Stomach (tissue), 8 donors: ENCODE measurements at regions not wholly inside any gene's neighbourhood (a gene's known extent, or its start where the extent isn't known, plus 50 kb on each side); places are given as distances from the start of the nearest gene placed in this dataset.

Experiments used
- DNase-seq, 2 donors: peaks; one replicate each; pipeline versions ENCODE4 v3.0.0 to v3.0.0-alpha.2; 2013 to 2019
- H3K27ac ChIP-seq, 5 donors: fragments of 200-600 bp in 4 of 5; sonication (generic) in 4 of 5; one replicate each; pipeline ENCODE4 v1.5.1; 2013 to 2019; ENCODE audit warnings: mild to moderate bottlenecking in 1 of 5, moderate library complexity in 1 of 5
- H3K27me3 ChIP-seq, 3 donors: fragments of 200-600 bp; sonication (generic); one replicate each; pipeline ENCODE4 v1.5.1; 2017 to 2019; ENCODE audit warnings: mixed run types in 1 of 3
- H3K36me3 ChIP-seq, 4 donors: fragments of 200-600 bp; sonication (generic); 1 replicate in 3 of 4; 2 replicates in 1 of 4; pipeline ENCODE4 v1.5.1; 2016 to 2019
- H3K4me1 ChIP-seq, 4 donors: fragments of 200-600 bp; sonication (generic); one replicate each; pipeline ENCODE4 v1.5.1; 2016 to 2019
- H3K4me3 ChIP-seq, 4 donors: fragments of 200-600 bp; sonication (generic) in 3 of 4; one replicate each; pipeline ENCODE4 v1.5.1; 2016 to 2019; ENCODE audit warnings: mild to moderate bottlenecking in 1 of 4
- H3K9me3 ChIP-seq, 4 donors: fragments of 200-600 bp; sonication (generic); one replicate each; pipeline ENCODE4 v1.5.1; 2016 to 2019
- CTCF ChIP-seq, 7 experiments: fragments of 450-650 bp in 4 of 7; fragments of 200-600 bp in 3 of 7; sonication (generic) in 3 of 7; IDR thresholded peaks; one replicate each; pipeline ENCODE4 v1.5.1; 2016 to 2019; ENCODE audit warnings: antibody characterized with exemption in 7 of 7, control low read depth in 2 of 7, mild to moderate bottlenecking in 1 of 7
- EP300 ChIP-seq: sonication (generic); formaldehyde crosslinking; IDR thresholded peaks from one replicate; pipeline ENCODE4 v1.6.1; 2017; ENCODE audit warnings: antibody characterized with exemption
- POLR2A ChIP-seq, 4 donors: fragments of 450-650 bp; IDR thresholded peaks; one replicate each; pipeline ENCODE4 v1.6.1; 2016; ENCODE audit warnings: antibody characterized with exemption in 4 of 4, control low read depth in 2 of 4, mild to moderate bottlenecking in 1 of 4, moderate library complexity in 1 of 4
- POLR2AphosphoS5 ChIP-seq, 3 donors: sonication (generic); formaldehyde crosslinking; IDR thresholded peaks; one replicate each; pipeline ENCODE4 v1.6.1; 2016; ENCODE audit warnings: antibody characterized with exemption in 3 of 3
- WGBS, 5 donors: extraction: QIAGEN DNeasy Blood & Tissue Kit in 3 of 5; methylation state at CpG; one replicate each; pipeline versions ENCODE4 v1.1.5 to v1.1.7; 2013 to 2018; 5-methylcytosine and 5-hydroxymethylcytosine counted together
- intact Hi-C: fragments of 100-400 bp; cut with DNase I; formaldehyde crosslinking; loops from one replicate; pipeline ENCODE4 v1.15.1; 2023; ENCODE audit warnings: low total_unique reads
- donor health status: healthy with polysubstance abuse.
- donor health status: Bipolar disorder and iron deficiency.
- donor health status: healthy.

DNA sequence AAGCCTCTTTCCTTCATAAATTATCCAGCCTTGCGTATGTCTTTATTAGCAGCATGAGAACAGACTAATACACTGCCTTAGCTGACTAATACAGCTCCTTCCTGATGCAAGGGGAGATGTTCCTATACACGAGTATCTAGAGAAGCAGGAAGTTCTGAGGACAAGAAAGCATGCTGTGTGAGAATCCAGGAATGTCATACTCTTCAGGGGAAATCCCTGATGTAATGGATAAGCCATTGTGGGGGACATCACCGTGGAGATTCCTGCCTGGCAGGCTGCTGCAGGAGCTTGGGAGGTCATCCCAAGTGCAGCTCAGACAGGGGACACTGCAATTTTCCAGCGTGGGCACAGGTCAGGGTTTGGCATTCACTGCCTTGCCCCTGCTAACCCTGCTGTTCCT is 476.9 kb downstream of the NR2F2 start:
- H3K4me1 ChIP-seq: no peaks in the 10 kb centered on the region
- DNase-seq: no peak
- H3K27me3 ChIP-seq: peaks cover 0 to 3% (median 0%) of the 10 kb centered on the region in 3 donors
- intact Hi-C loops: no loop called here
- no peak overlapping the region for H3K4me3 ChIP-seq
- TF ChIP-seq POLR2AphosphoS5 (IDR thresholded peaks at IDR 0.05) (no peak), EP300 (no peak), POLR2A (IDR thresholded peaks at IDR 0.05) (no peak), CTCF (IDR thresholded peaks at IDR 0.05) (no peak)
- 69 to 87% (median 72%) methylated on average over 4 of the region's 4 CpGs for WGBS, 5 donors
- no peak overlapping the region for H3K27ac ChIP-seq
- no peaks in the 10 kb centered on the region for H3K36me3 ChIP-seq
- no peaks in the 10 kb centered on the region for H3K9me3 ChIP-seq

DNA sequence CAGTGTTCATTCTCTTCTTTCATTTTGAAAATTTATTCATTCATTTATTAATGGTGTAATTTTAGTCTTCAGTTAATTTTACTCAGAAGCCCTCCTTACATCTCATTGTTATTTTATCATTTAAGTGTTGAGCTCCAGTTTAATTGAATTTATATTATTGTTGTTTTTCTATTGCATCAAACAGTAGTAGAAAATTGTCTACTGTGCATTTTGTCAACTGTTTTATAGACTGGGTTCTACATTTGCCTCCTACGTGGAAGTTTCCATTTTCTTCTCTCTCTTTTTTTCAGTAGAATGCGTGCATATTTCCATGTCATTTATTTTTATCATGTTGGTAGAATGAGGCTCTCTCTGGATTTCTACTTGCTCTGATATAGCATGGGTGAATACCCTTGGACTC is 487.4 kb downstream of the NR2F2 start:
- Histone ChIP-seq H3K9me3 (no peaks in the 10 kb centered on the region), H3K27me3 (no peaks in the 10 kb centered on the region), H3K27ac (no peak overlapping the region), H3K4me1 (no peaks in the 10 kb centered on the region), H3K36me3 (no peaks in the 10 kb centered on the region), H3K4me3 (no peak overlapping the region)
- no peak for DNase-seq
- TF ChIP-seq POLR2AphosphoS5 (IDR thresholded peaks at IDR 0.05) (no peak), EP300 (no peak), POLR2A (IDR thresholded peaks at IDR 0.05) (no peak), CTCF (IDR thresholded peaks at IDR 0.05) (no peak)
- intact Hi-C loops: no loop called here
- 74 to 90% (median 87%) methylated on average over 2 of the region's 2 CpGs for WGBS, 5 donors

DNA sequence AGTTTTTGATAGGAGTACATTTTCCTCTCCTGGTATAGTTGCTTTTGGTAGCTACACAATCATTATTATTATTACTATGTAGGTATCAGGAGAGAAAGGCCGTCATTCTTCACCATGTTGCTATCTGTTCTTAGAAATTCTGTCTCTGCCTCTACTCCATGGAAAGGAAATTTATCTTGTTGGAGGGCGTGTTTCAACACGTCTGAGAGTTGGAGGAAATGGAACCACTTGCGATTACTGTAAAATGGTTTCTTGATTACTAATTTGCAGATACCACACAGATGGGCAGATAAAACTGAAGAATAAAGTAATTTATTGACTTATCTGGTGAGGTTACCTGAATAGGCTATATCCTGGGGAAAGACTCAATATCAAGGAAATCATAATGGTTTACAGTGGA is 488.4 kb downstream of the NR2F2 start:
- Histone ChIP-seq H3K9me3 (no peaks in the 10 kb centered on the region), H3K27me3 (no peaks in the 10 kb centered on the region), H3K4me3 (no peak overlapping the region), H3K36me3 (no peaks in the 10 kb centered on the region), H3K4me1 (no peaks in the 10 kb centered on the region), H3K27ac (no peak overlapping the region)
- intact Hi-C loops: no loop called here
- 71 to 84% (median 75%) methylated on average over 4 of the region's 4 CpGs for WGBS, 5 donors
- TF ChIP-seq POLR2AphosphoS5 (IDR thresholded peaks at IDR 0.05) (no peak), EP300 (no peak), POLR2A (IDR thresholded peaks at IDR 0.05) (no peak), CTCF (IDR thresholded peaks at IDR 0.05) (no peak)
- DNase-seq: no peak

DNA sequence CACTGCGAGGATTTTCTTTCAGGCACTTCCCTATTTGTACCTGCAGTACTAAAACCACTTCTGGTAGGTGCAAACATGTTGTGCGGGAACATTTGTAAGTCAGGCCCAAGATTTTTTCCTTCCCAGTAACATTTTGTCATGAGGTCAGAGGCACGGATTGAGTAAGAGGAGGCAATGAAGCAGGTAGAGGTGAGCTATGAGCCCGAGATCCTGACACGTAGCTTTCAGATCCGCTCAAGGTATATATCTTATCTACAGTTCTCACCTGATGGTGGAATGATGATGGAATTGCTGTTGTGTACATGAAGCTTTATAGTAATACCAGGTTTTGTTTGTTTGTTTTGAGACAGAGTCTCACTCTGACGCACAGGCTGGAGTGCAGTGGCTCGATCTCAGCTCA is 497.5 kb downstream of the NR2F2 start:
- intact Hi-C loops: no loop called here
- Histone ChIP-seq H3K4me1 (no peaks in the 10 kb centered on the region), H3K9me3 (no peaks in the 10 kb centered on the region), H3K27me3 (no peaks in the 10 kb centered on the region), H3K4me3 (no peak overlapping the region), H3K36me3 (no peaks in the 10 kb centered on the region), H3K27ac (no peak overlapping the region)
- 74 to 84% (median 80%) methylated on average over 8 of the region's 8 CpGs for WGBS, 5 donors
- no peak for TF ChIP-seq POLR2AphosphoS5 (IDR thresholded peaks at IDR 0.05)
- no peak for TF ChIP-seq EP300
- no peak for TF ChIP-seq POLR2A (IDR thresholded peaks at IDR 0.05)
- no peak for TF ChIP-seq CTCF (IDR thresholded peaks at IDR 0.05)
- no peak for DNase-seq
